Thyroid gland (tissue), 4 donors: ENCODE measurements at regions not wholly inside any gene's neighbourhood (a gene's known extent, or its start where the extent isn't known, plus 50 kb on each side); places are given as distances from the start of the nearest gene placed in this dataset.

Experiments used
- POLR2A ChIP-seq, 2 donors: fragments of 450-650 bp; IDR thresholded peaks; one replicate each; pipeline ENCODE4 v1.6.1; 2017; ENCODE audit warnings: antibody characterized with exemption in 2 of 2, mild to moderate bottlenecking in 2 of 2, moderate library complexity in 1 of 2
- TF ChIP-seq, protein P1 (sequence below), 6 experiments: fragments of 200-600 bp in 3 of 6; fragments of 450-650 bp in 3 of 6; sonication (generic) in 3 of 6; IDR thresholded peaks; one replicate each; pipeline ENCODE4 v1.5.1; 2016 to 2019; ENCODE audit warnings: antibody characterized with exemption in 6 of 6, mild to moderate bottlenecking in 2 of 6, inconsistent platforms in 1 of 6, moderate library complexity in 1 of 6

DNA sequence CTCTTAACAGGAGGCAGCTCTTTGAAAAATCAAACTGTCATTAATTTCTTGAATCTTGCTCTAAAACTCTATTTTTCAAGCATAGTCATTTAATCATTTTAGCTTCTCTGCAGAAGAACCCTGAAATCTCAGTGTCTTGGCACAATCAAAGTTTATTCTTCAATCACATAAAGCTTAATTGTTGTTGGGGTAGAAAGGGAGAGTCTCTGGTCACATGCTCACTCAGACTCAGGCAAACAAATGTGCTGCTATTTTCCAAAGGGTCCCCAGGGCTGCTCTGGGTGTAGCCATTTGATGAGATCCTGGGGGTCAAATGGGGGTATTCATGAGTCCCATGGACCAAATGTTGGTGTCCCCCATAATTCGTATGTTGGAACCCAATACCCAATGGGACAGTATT is 114.8 kb downstream of the MSX2 start:
- TF ChIP-seq POLR2A (IDR thresholded peaks at IDR 0.05): no peak
- TF ChIP-seq, protein P1, sequence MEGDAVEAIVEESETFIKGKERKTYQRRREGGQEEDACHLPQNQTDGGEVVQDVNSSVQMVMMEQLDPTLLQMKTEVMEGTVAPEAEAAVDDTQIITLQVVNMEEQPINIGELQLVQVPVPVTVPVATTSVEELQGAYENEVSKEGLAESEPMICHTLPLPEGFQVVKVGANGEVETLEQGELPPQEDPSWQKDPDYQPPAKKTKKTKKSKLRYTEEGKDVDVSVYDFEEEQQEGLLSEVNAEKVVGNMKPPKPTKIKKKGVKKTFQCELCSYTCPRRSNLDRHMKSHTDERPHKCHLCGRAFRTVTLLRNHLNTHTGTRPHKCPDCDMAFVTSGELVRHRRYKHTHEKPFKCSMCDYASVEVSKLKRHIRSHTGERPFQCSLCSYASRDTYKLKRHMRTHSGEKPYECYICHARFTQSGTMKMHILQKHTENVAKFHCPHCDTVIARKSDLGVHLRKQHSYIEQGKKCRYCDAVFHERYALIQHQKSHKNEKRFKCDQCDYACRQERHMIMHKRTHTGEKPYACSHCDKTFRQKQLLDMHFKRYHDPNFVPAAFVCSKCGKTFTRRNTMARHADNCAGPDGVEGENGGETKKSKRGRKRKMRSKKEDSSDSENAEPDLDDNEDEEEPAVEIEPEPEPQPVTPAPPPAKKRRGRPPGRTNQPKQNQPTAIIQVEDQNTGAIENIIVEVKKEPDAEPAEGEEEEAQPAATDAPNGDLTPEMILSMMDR (IDR thresholded peaks at IDR 0.05): no peak
